ENCODE measurements at regions not wholly inside any gene's neighbourhood (a gene's known extent, or its start where the extent isn't known, plus 50 kb on each side); places are given as distances from the start of the nearest gene placed in this dataset.

GRCh38 chr9:1320051-1320557, 269.9 kb downstream of the DMRT2 start:
- peak in 1 of 2 donors; percentile 10 for DNase-seq
- 54 to 77% (median 68%) methylated on average over 5 of the region's 5 CpGs for WGBS, 5 donors
- intact Hi-C loops (cut with DNase I; ENCODE audit: low total_unique reads): no loop called here
- TF ChIP-seq POLR2AphosphoS5 (IDR thresholded peaks at IDR 0.05): no peak
- TF ChIP-seq EP300 (IDR thresholded peaks at IDR 0.05): no peak
- no peak for TF ChIP-seq CTCF (IDR thresholded peaks at IDR 0.05)
- TF ChIP-seq POLR2A (IDR thresholded peaks at IDR 0.05): no peak
- H3K9me3 ChIP-seq: no peaks in the 10 kb centered on the region
- no peaks in the 10 kb centered on the region for H3K27me3 ChIP-seq
- H3K4me1 ChIP-seq: peaks cover 0 to 4% (median 0%) of the 10 kb centered on the region in 4 donors
- no peaks in the 10 kb centered on the region for H3K36me3 ChIP-seq
- H3K4me3 ChIP-seq: no peak overlapping the region
- H3K27ac ChIP-seq: no peak overlapping the region

GRCh38 chr9:1320607-1321195, 270.5 kb downstream of the DMRT2 start:
- WGBS, 5 donors: 39 to 58% (median 55%) methylated on average over 7 of the region's 7 CpGs
- no peak for TF ChIP-seq POLR2AphosphoS5 (IDR thresholded peaks at IDR 0.05)
- TF ChIP-seq EP300 (IDR thresholded peaks at IDR 0.05): no peak
- no peak for TF ChIP-seq POLR2A (IDR thresholded peaks at IDR 0.05)
- no peak for TF ChIP-seq CTCF (IDR thresholded peaks at IDR 0.05)
- peak in 1 of 2 donors; percentile 19 for DNase-seq
- Histone ChIP-seq H3K9me3 (no peaks in the 10 kb centered on the region), H3K27ac (no peak overlapping the region), H3K27me3 (no peaks in the 10 kb centered on the region), H3K4me1 (peaks cover 0 to 4% (median 0%) of the 10 kb centered on the region in 4 donors), H3K4me3 (no peak overlapping the region), H3K36me3 (no peaks in the 10 kb centered on the region)
- intact Hi-C loops (cut with DNase I; ENCODE audit: low total_unique reads): no loop called here

GRCh38 chr9:1327467-1327866, 277.3 kb downstream of the DMRT2 start:
- WGBS, 5 donors: 58 to 70% (median 69%) methylated on average over 3 of the region's 3 CpGs
- Histone ChIP-seq H3K4me3 (no peak overlapping the region), H3K4me1 (no peaks in the 10 kb centered on the region), H3K9me3 (no peaks in the 10 kb centered on the region), H3K36me3 (no peaks in the 10 kb centered on the region), H3K27ac (no peak overlapping the region), H3K27me3 (no peaks in the 10 kb centered on the region)
- no peak for TF ChIP-seq POLR2AphosphoS5 (IDR thresholded peaks at IDR 0.05)
- intact Hi-C loops (cut with DNase I; ENCODE audit: low total_unique reads): no loop called here
- DNase-seq: no peak

- DNase-seq: no peak
- WGBS, 5 donors: 71 to 85% (median 76%) methylated on average over 4 of the region's 4 CpGs
- Histone ChIP-seq H3K27ac (no peak overlapping the region), H3K4me1 (no peaks in the 10 kb centered on the region), H3K4me3 (no peak overlapping the region), H3K9me3 (no peaks in the 10 kb centered on the region), H3K27me3 (no peaks in the 10 kb centered on the region), H3K36me3 (no peaks in the 10 kb centered on the region)
- no peak for TF ChIP-seq EP300 (IDR thresholded peaks at IDR 0.05)
- no peak for TF ChIP-seq CTCF (IDR thresholded peaks at IDR 0.05)
- TF ChIP-seq POLR2A (IDR thresholded peaks at IDR 0.05): no peak
- no peak for TF ChIP-seq POLR2AphosphoS5 (IDR thresholded peaks at IDR 0.05)
- intact Hi-C loops (cut with DNase I; ENCODE audit: low total_unique reads): no loop called here
Measured at GRCh38 chr9:1328341-1328740, 278.2 kb downstream of the DMRT2 start.

GRCh38 chr9:1331546-1332038, 281.4 kb downstream of the DMRT2 start:
- Histone ChIP-seq H3K9me3 (no peaks in the 10 kb centered on the region), H3K27me3 (no peaks in the 10 kb centered on the region), H3K4me1 (no peaks in the 10 kb centered on the region), H3K36me3 (no peaks in the 10 kb centered on the region), H3K27ac (no peak overlapping the region), H3K4me3 (no peak overlapping the region)
- no peak for TF ChIP-seq EP300 (IDR thresholded peaks at IDR 0.05)
- no peak for TF ChIP-seq CTCF (IDR thresholded peaks at IDR 0.05)
- peak in 1 of 2 donors; percentile 7 for DNase-seq
- intact Hi-C loops (cut with DNase I; ENCODE audit: low total_unique reads): no loop called here

Measured in stomach (tissue), 8 donors.